HepG2 (cell line): ENCODE measurements at regions not wholly inside any gene's neighbourhood (a gene's known extent, or its start where the extent isn't known, plus 50 kb on each side); places are given as distances from the start of the nearest gene placed in this dataset.

Experiments
- CBFB ChIP-seq: sonication (generic); formaldehyde crosslinking; IDR thresholded peaks from 2 replicates; pipeline ENCODE4 v1.4.0; 2020; ENCODE audit warnings: missing genetic modification reagents
- EP300 ChIP-seq, 3 experiments: sonication (generic) in 1 of 3; formaldehyde crosslinking in 1 of 3; IDR thresholded peaks; 2 replicates each; pipeline versions ENCODE4 v1.5.1 to v1.6.1; 2011 to 2020; ENCODE audit warnings: low read depth in 2 of 3, low read length in 2 of 3, borderline replicate concordance in 1 of 3, improper control_type of control experiment in 1 of 3, mild to moderate bottlenecking in 1 of 3, missing genetic modification reagents in 1 of 3, moderate library complexity in 1 of 3
- KLF16 ChIP-seq, 2 experiments: sonication (generic) in 1 of 2; formaldehyde crosslinking in 1 of 2; IDR thresholded peaks; 2 replicates each; pipeline versions ENCODE4 v1.6.1 to v1.8.0; 2016 to 2023; ENCODE audit warnings: missing genetic modification reagents in 2 of 2, missing compliant biosample characterization in 1 of 2
- MAX ChIP-seq: IDR thresholded peaks from 2 replicates; pipeline ENCODE4 v1.6.1; 2012; ENCODE audit warnings: inconsistent platforms
- NR1H2 ChIP-seq: sonication (generic); formaldehyde crosslinking; IDR thresholded peaks from 2 replicates; pipeline ENCODE4 v1.8.1; 2022; ENCODE audit warnings: low read depth, missing genetic modification reagents, borderline replicate concordance
- POLR2A ChIP-seq, 2 experiments: IDR thresholded peaks; 2 replicates each; pipeline ENCODE4 v1.6.1; 2011; ENCODE audit warnings: low read depth in 2 of 2, low read length in 2 of 2, mild to moderate bottlenecking in 1 of 2, moderate library complexity in 1 of 2; ENCODE audit not compliant: insufficient read depth in 1 of 2
- SMARCE1 ChIP-seq: fragments of 450-650 bp; IDR thresholded peaks from 2 replicates; pipeline ENCODE4 v1.6.1; 2017; ENCODE audit warnings: borderline replicate concordance
- YY1 ChIP-seq: IDR thresholded peaks from 2 replicates; pipeline ENCODE4 v1.6.1; 2011; ENCODE audit warnings: low read length, low read depth, moderate library complexity, mild to moderate bottlenecking; ENCODE audit not compliant: insufficient read depth, insufficient replicate concordance
- ZMAT5 ChIP-seq: sonication (generic); formaldehyde crosslinking; IDR thresholded peaks from 2 replicates; pipeline ENCODE4 v1.5.0; 2020; ENCODE audit warnings: mild to moderate bottlenecking, low read depth, missing genetic modification reagents, borderline replicate concordance
- ZNF280B ChIP-seq: sonication (generic); formaldehyde crosslinking; IDR thresholded peaks from 2 replicates; pipeline ENCODE4 v1.5.0; 2020; ENCODE audit warnings: missing genetic modification reagents, mild to moderate bottlenecking, borderline replicate concordance
- TF ChIP-seq, protein P1 (sequence below): sonication (generic); formaldehyde crosslinking; IDR thresholded peaks from 2 replicates; pipeline ENCODE4 v1.4.0; 2020; ENCODE audit warnings: missing genetic modification reagents, borderline replicate concordance

DNA sequence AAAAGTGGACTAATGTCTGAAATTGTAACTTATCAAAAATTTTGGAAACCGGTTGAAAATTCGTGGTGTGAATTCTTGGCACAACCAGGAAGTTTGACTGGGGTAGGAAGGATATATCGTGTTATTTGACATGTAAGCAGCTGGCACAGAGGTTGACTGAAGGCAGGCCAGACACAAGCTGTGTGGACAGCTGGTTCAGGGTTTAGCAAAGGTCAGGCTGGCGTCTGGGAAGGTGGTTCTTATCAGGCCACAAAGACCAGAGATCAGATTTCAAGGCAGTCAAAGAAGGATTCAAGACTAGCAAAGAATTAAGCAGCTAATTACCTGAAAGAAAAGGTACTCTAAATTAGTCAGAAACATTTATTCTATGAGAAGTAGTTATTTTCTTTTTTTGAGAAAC lies 450.2 kb upstream of the MDGA2 start:
- TF ChIP-seq ZMAT5 (CRISPR knock-in tag) (no peak), KLF16 (CRISPR knock-in tag; IDR thresholded peaks at IDR 0.05) (no peak), SMARCE1 (no peak), NR1H2 (CRISPR knock-in tag) (no peak), YY1 (no peak), EP300 (IDR thresholded peaks at IDR 0.05; ENCODE audit: low read depth in 2 of 2, low read length in 2 of 2) (no peak), EP300 (CRISPR knock-in tag; IDR thresholded peaks at IDR 0.05; ENCODE audit: borderline replicate concordance) (no peak), MAX (no peak), CBFB (CRISPR knock-in tag) (no peak), ZNF280B (no peak), POLR2A (IDR thresholded peaks at IDR 0.05; ENCODE audit: insufficient read depth in 1 of 2, low read depth in 2 of 2, low read length in 2 of 2) (no peak)
- TF ChIP-seq, protein P1, sequence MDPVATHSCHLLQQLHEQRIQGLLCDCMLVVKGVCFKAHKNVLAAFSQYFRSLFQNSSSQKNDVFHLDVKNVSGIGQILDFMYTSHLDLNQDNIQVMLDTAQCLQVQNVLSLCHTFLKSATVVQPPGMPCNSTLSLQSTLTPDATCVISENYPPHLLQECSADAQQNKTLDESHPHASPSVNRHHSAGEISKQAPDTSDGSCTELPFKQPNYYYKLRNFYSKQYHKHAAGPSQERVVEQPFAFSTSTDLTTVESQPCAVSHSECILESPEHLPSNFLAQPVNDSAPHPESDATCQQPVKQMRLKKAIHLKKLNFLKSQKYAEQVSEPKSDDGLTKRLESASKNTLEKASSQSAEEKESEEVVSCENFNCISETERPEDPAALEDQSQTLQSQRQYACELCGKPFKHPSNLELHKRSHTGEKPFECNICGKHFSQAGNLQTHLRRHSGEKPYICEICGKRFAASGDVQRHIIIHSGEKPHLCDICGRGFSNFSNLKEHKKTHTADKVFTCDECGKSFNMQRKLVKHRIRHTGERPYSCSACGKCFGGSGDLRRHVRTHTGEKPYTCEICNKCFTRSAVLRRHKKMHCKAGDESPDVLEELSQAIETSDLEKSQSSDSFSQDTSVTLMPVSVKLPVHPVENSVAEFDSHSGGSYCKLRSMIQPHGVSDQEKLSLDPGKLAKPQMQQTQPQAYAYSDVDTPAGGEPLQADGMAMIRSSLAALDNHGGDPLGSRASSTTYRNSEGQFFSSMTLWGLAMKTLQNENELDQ (CRISPR knock-in tag) = no peak
